ENCODE measurements at regions not wholly inside any gene's neighbourhood (a gene's known extent, or its start where the extent isn't known, plus 50 kb on each side); places are given as distances from the start of the nearest gene placed in this dataset.

DNA sequence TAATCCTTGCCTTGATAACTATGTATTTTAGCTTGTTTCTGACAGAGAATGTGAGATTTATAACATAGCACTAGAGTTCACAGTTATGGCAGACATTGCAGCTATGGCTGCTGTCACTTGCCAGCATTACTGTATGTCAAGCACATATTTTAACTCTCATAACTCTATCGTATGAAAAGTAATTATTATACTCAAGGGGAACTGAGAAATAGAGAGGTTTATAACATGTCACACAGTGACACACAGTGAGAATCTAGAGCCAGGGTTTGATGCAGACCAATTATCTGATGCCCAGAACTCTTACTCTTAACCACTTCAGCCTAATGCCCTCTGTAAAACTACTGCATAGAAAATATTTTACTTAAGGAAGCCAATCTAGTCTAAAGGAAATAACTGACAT, 1012.4 kb downstream of the GRIK2 start:
- no peak overlapping the region for H3K4me3 ChIP-seq (ENCODE audit: low read depth, low read length)
- DNase-seq (ENCODE audit: low read depth), result no peak

DNA sequence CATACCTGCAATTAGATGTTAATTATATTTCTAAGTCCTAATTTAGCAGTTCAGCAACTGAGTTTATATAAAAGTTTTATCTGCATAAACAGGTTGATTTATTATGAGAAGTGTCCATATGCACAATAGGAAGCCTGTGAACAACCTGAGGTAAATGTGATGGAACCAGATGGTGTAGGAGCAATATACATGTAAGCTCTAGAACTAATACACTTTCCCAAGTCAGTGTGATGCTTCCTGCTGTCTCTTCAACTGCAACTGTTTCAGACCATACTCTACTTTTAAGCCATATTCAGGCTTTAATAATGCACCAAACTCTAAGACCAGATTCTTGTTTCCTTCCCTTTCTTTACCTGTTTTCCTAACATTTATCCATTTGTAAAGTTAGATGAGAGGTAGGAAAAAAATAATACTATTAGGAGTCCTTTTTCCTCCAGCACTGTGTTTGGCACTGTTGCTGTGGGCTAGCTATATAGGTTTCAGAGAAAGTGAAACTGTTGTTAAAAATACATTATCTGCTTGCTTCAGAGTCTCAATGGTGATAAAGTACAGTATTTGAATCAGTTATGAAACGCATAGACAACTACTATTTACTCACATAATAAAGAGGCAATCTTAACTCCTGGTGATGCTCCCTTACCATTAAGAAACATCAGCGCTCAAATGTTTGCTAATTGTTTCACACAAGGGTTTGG, 1009.3 kb downstream of the GRIK2 start:
- DNase-seq (ENCODE audit: low read depth), result no peak
- H3K4me3 ChIP-seq (ENCODE audit: low read depth, low read length), result no peak overlapping the region

- no peak overlapping the region for H3K4me3 ChIP-seq (ENCODE audit: low read depth, low read length)
- DNase-seq (ENCODE audit: low read depth), result no peak
Observed at GRCh38 chr6:102398788-102399390, 1005.4 kb downstream of the GRIK2 start.

- H3K4me3 ChIP-seq (ENCODE audit: low read depth, low read length), result no peak overlapping the region
- no peak for DNase-seq (ENCODE audit: low read depth)
Observed at GRCh38 chr6:102390541-102390940, 997.0 kb downstream of the GRIK2 start.

DNA sequence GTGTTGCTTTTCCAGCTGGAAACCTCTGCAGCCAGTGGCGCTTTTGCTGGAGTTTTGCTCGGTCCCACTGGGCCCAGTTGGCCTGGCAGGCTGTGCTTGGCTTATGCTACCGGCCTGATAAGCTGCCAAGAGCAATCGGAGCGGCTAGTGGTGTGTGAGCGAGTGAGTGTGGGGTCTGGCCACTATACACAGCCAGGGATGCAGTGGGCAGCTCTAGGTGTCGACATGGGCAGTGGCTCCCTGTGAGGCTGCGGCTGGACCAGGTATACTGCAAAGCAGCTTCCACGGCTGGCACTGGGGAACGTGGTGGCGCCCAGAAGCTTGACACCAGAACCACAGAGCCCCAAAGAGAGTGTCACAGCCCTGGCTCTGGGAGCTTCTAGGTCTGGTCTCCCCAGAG, 996.5 kb downstream of the GRIK2 start:
- no peak for DNase-seq (ENCODE audit: low read depth)
- no peak overlapping the region for H3K4me3 ChIP-seq (ENCODE audit: low read depth, low read length)

DNA sequence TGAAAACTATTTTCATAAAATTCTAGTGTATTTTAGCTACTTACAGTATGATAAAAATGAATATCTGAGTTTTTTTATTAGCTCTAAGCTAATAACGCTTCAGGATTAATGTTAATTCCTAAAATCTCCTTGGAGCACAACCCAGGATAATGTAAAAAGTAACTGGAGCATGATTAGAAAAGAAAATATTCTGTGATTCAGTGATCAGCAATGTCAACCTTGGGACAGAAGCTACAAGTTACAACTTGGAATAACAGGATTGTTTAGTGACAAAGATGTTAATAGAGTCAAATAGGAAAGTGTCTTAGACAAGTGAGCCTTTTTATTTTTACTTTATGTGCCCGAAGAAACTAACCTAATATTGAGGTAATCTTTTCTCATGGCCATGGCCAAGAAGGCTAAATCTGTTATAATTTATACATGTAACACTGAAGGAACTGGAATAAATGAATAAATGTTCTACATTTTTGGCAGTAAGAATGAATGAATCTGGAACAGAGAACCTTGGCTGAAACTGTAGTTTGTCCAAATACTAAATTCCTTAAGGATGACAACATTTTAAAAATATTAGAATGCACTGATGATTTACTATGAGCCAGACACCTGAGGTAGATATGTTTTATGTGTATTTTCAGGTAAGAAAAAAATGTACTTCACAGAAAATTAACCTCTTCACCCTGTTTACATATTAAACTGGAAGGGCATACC, 994.0 kb downstream of the GRIK2 start:
- H3K4me3 ChIP-seq (ENCODE audit: low read depth, low read length), result no peak overlapping the region
- no peak for DNase-seq (ENCODE audit: low read depth)

DNA sequence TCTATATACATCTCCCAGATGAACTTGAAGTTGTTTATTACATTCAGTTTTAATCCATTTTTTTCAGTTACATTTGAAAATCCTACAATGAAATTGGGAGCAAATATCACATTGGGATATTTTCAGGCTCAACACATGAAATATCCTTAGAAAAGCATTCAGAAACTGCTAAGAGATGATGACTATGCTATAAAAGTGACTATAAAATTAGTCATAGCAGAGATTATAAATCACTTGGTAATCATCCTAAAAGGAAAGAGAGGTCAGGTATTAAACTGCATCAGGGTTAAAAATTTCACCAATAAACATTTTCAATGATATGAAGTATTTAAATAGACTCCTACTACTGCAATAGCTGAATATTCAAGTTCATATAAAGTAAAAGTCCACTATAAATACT, 987.7 kb downstream of the GRIK2 start:
- DNase-seq (ENCODE audit: low read depth), result no peak
- H3K4me3 ChIP-seq (ENCODE audit: low read depth, low read length), result no peak overlapping the region

DNA sequence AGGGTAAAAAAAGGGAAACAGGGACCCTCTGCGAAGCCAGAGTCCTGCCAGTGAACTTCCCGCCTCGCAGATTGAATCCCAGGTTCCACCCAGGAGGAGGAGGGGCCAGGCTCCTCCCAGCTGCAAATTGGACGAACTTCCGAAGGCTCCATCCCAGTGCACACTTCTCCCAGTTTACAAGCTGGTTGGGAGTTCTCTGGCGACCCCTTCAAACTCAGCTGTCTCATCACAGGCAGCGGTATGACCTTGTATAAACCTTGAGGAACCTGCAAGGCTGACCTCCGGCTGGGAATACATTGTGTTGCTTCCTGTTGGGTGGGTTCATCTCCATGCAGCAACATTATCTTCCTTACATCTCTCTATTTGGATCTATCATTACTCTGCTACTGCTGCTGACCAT, 962.7 kb downstream of the GRIK2 start:
- DNase-seq (ENCODE audit: low read depth), result no peak
- no peak overlapping the region for H3K4me3 ChIP-seq (ENCODE audit: low read depth, low read length)

GRCh38 chr6:102355578-102355977, 962.1 kb downstream of the GRIK2 start:
- no peak for DNase-seq (ENCODE audit: low read depth)
- H3K4me3 ChIP-seq (ENCODE audit: low read depth, low read length), result no peak overlapping the region

DNA sequence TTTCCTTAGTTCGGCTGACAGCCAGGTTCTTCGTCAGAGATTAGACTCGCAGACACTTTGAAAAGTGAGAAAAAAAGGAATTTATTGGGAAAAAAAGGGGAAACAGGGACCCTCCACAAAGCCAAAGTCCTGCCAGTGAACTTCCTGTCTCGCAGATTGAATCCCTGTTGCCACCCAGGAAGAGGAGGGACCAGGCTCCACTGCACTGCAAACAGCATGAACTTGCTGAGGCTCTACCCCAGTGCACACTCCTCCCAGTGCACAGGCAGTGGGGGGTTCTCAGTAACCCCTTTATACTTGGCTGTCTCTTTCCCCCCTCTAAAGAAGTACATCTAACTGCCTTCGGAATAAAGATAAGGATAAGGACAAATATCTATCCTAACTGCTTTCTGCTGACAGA, 959.0 kb downstream of the GRIK2 start:
- no peak for DNase-seq (ENCODE audit: low read depth)
- H3K4me3 ChIP-seq (ENCODE audit: low read depth, low read length), result no peak overlapping the region

GRCh38 chr6:102344769-102345168, 951.3 kb downstream of the GRIK2 start:
- no peak overlapping the region for H3K4me3 ChIP-seq (ENCODE audit: low read depth, low read length)
- DNase-seq (ENCODE audit: low read depth), result no peak

DNA sequence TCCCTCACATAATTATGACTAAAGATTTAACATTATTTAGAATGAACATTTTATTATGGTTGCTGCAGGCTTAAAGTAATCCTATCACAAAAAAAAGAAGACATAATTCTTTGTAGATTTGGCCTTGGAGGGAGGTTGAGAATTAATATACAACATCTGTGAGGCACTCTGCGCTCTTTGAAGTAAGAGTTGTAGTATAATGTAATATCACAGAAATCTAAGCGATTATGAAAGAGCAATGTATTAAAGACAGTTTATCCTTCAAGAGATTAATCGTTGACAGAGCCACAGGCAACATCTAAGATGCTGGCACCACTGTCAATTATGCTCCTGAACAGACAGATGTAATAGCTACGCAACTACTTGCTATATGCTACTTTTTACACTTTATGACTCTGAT, 946.8 kb downstream of the GRIK2 start:
- H3K4me3 ChIP-seq (ENCODE audit: low read depth, low read length), result no peak overlapping the region
- no peak for DNase-seq (ENCODE audit: low read depth)

DNA sequence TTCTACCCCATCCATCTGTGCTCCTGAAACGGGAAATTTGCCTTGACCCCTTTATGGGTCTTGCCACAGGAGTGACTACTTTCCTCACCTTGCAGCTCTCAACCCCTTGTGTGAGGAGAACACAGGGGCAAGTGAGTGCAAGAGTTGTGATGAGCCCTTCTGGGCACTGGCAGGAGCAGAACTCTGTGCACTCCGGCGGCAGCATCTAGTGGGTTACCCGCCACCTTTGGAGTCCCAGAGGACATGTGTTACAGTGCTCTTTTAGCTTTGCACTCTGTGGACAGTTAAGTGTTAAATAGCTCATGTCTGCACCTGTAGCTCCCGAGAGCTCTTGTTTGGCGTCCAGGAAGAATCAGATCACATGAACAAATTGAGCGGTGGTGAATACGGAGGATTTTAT, 940.2 kb downstream of the GRIK2 start:
- DNase-seq (ENCODE audit: low read depth), result no peak

GRCh38 chr6:102327697-102328225, 934.3 kb downstream of the GRIK2 start:
- DNase-seq (ENCODE audit: low read depth), result no peak
- no peak overlapping the region for H3K4me3 ChIP-seq (ENCODE audit: low read depth, low read length)

More for the DNA sequence above, 940.2 kb downstream of the GRIK2 start:
- no peak overlapping the region for H3K4me3 ChIP-seq (ENCODE audit: low read depth, low read length)

- no peak overlapping the region for H3K4me3 ChIP-seq (ENCODE audit: low read depth, low read length)
- no peak for DNase-seq (ENCODE audit: low read depth)
Observed at GRCh38 chr6:102313699-102314098, 920.2 kb downstream of the GRIK2 start.

GRCh38 chr6:102309700-102310099, 916.2 kb downstream of the GRIK2 start:
- DNase-seq (ENCODE audit: low read depth), result no peak
- H3K4me3 ChIP-seq (ENCODE audit: low read depth, low read length), result no peak overlapping the region

GRCh38 chr6:102300350-102300749, 906.8 kb downstream of the GRIK2 start:
- H3K4me3 ChIP-seq (ENCODE audit: low read depth, low read length), result no peak overlapping the region
- no peak for DNase-seq (ENCODE audit: low read depth)

- no peak overlapping the region for H3K4me3 ChIP-seq (ENCODE audit: low read depth, low read length)
- DNase-seq (ENCODE audit: low read depth), result no peak
Observed at GRCh38 chr6:102298051-102298450, 904.5 kb downstream of the GRIK2 start.

All from skeletal muscle cell (primary cell).